GM12891 (cell line): ENCODE measurements at regions not wholly inside any gene's neighbourhood (a gene's known extent, or its start where the extent isn't known, plus 50 kb on each side); places are given as distances from the start of the nearest gene placed in this dataset.

Source experiments
- PAX5 ChIP-seq: IDR thresholded peaks from 2 replicates; pipeline ENCODE4 v1.6.1; 2011; ENCODE audit warnings: low read length, moderate library complexity, mild to moderate bottlenecking; ENCODE audit not compliant: insufficient read depth, severe bottlenecking
- POLR2A ChIP-seq: IDR thresholded peaks from 2 replicates; pipeline ENCODE4 v1.6.1; 2011; ENCODE audit warnings: low read depth, low read length, control low read depth
- POLR2AphosphoS5 ChIP-seq: IDR thresholded peaks from 2 replicates; pipeline ENCODE4 v1.6.1; 2011; ENCODE audit warnings: low read depth, low read length, control low read depth
- POU2F2 ChIP-seq: IDR thresholded peaks from 2 replicates; pipeline ENCODE4 v1.6.1; 2011; ENCODE audit warnings: low read depth, mild to moderate bottlenecking, control low read depth, low read length, moderate library complexity
- SPI1 ChIP-seq: IDR thresholded peaks from 2 replicates; pipeline ENCODE4 v1.6.1; 2011; ENCODE audit warnings: low read depth, low read length, control low read depth
- TAF1 ChIP-seq: IDR thresholded peaks from 2 replicates; pipeline ENCODE4 v1.6.1; 2011; ENCODE audit warnings: low read depth, low read length, control low read depth

GRCh38 chr3:110968076-110968475 lies 103.5 kb upstream of the NECTIN3 start:
- TF ChIP-seq POLR2A (no peak), POLR2AphosphoS5 (no peak), TAF1 (no peak), PAX5 (no peak), SPI1 (no peak), POU2F2 (no peak)
